Neural cell (in vitro differentiated cells): ENCODE measurements at regions not wholly inside any gene's neighbourhood (a gene's known extent, or its start where the extent isn't known, plus 50 kb on each side); places are given as distances from the start of the nearest gene placed in this dataset.

Experiments
- H2AFZ ChIP-seq: fragments of 200-600, 300-800 bp; sonication (generic), shearing (Covaris generic); 2 replicates; pipeline ENCODE4 v1.6.0; 2014; ENCODE audit warnings: low read depth, mild to moderate bottlenecking, antibody characterized with exemption, low read length, moderate library complexity
- H3F3A ChIP-seq: fragments of 200-600 bp; shearing (Covaris generic); 2 replicates; pipeline ENCODE4 v1.6.1; 2016; ENCODE audit warnings: mild to moderate bottlenecking, moderate library complexity, mixed read lengths, antibody characterized with exemption, low read length; ENCODE audit not compliant: insufficient read depth, poor library complexity, severe bottlenecking
- H3K27ac ChIP-seq: fragments of 200-600, 300-800 bp; sonication (generic), shearing (Covaris generic); 2 replicates; pipeline ENCODE4 v1.5.1; 2014; ENCODE audit warnings: mild to moderate bottlenecking, low read length, moderate library complexity
- H3K27me3 ChIP-seq: fragments of 300-800, 200-600 bp; sonication (generic), shearing (Covaris generic); 2 replicates; pipeline ENCODE4 v1.6.0; 2014; ENCODE audit warnings: mild to moderate bottlenecking, low read depth, low read length, moderate library complexity; ENCODE audit not compliant: insufficient read depth
- H3K36me3 ChIP-seq: fragments of 300-800, 200-600 bp; sonication (generic), shearing (Covaris generic); 2 replicates; pipeline ENCODE4 v1.5.1; 2014; ENCODE audit warnings: mild to moderate bottlenecking, antibody characterized with exemption, low read length, moderate library complexity; ENCODE audit not compliant: insufficient read depth
- H3K4me2 ChIP-seq: fragments of 300-800, 200-600 bp; sonication (generic), shearing (Covaris generic); 2 replicates; pipeline ENCODE4 v1.6.0; 2014; ENCODE audit warnings: mild to moderate bottlenecking, low read length
- H3K4me3 ChIP-seq: fragments of 300-800, 200-600 bp; sonication (generic), shearing (Covaris generic); 2 replicates; pipeline ENCODE4 v1.5.1; 2014; ENCODE audit warnings: mild to moderate bottlenecking, low read length, moderate library complexity
- H3K79me2 ChIP-seq: fragments of 200-600 bp; shearing (Covaris generic); replicated peaks from 2 replicates; pipeline ENCODE4 v1.6.0; 2014; ENCODE audit warnings: mild to moderate bottlenecking, low read length, moderate library complexity; ENCODE audit not compliant: insufficient read depth
- H3K9ac ChIP-seq: fragments of 300-800, 200-600 bp; sonication (generic), shearing (Covaris generic); 2 replicates; pipeline ENCODE4 v1.6.1; 2016; ENCODE audit warnings: mild to moderate bottlenecking, low read length, mixed read lengths
- H3K9me2 ChIP-seq: fragments of 200-600 bp; shearing (Covaris generic); 2 replicates; pipeline ENCODE4 v1.6.1; 2016; ENCODE audit warnings: mild to moderate bottlenecking, low read length, mixed read lengths; ENCODE audit not compliant: insufficient read depth
- H3K9me3 ChIP-seq: fragments of 200-600, 300-800 bp; sonication (generic), shearing (Covaris generic); 2 replicates; pipeline ENCODE4 v1.6.1; 2016; ENCODE audit warnings: mild to moderate bottlenecking, mixed run types, low read length, moderate library complexity, mixed read lengths
- H4K20me1 ChIP-seq: fragments of 200-600 bp; shearing (Covaris generic); 2 replicates; pipeline ENCODE4 v1.6.1; 2016; ENCODE audit warnings: mild to moderate bottlenecking, mixed run types; ENCODE audit not compliant: insufficient read depth
- EP300 ChIP-seq: fragments of 450-650 bp; conservative IDR thresholded peaks from 2 replicates; pipeline ENCODE4 v1.6.1; 2014; ENCODE audit warnings: antibody characterized with exemption, mild to moderate bottlenecking, moderate library complexity; ENCODE audit not compliant: poor library complexity, severe bottlenecking
- EZH2 ChIP-seq: fragments of 200-600, 300-800 bp; shearing (Covaris generic), sonication (generic); IDR thresholded peaks from 2 replicates; pipeline ENCODE4 v1.6.1; 2014; ENCODE audit warnings: antibody characterized with exemption, low read length, borderline replicate concordance, mild to moderate bottlenecking; ENCODE audit not compliant: insufficient read depth, poor library complexity, severe bottlenecking
- MXI1 ChIP-seq: fragments of 450-650 bp; conservative IDR thresholded peaks from 2 replicates; pipeline ENCODE4 v1.6.1; 2014; ENCODE audit warnings: antibody characterized with exemption, mild to moderate bottlenecking; ENCODE audit not compliant: poor library complexity, severe bottlenecking
- POLR2AphosphoS5 ChIP-seq: IDR thresholded peaks from 2 replicates; pipeline ENCODE4 v1.6.1; 2012
- RAD21 ChIP-seq: fragments of 450-650 bp; conservative IDR thresholded peaks from 2 replicates; pipeline ENCODE4 v1.6.1; 2014; ENCODE audit warnings: antibody characterized with exemption, mild to moderate bottlenecking, moderate library complexity
- SMC3 ChIP-seq: fragments of 450-650 bp; conservative IDR thresholded peaks from 2 replicates; pipeline ENCODE4 v1.6.1; 2014; ENCODE audit warnings: antibody characterized with exemption, mild to moderate bottlenecking, moderate library complexity; ENCODE audit not compliant: poor library complexity
- TAF1 ChIP-seq: IDR thresholded peaks from 2 replicates; pipeline ENCODE4 v1.6.1; 2012; ENCODE audit warnings: low read depth
- TF ChIP-seq, protein P1 (sequence below): IDR thresholded peaks from 2 replicates; pipeline ENCODE4 v1.6.1; 2012; ENCODE audit warnings: borderline replicate concordance
- TF ChIP-seq, protein P2 (sequence below): fragments of 450-650 bp; IDR thresholded peaks from 2 replicates; pipeline ENCODE4 v1.5.1; 2014; ENCODE audit warnings: antibody characterized with exemption, mild to moderate bottlenecking, moderate library complexity; ENCODE audit not compliant: poor library complexity, severe bottlenecking

DNA sequence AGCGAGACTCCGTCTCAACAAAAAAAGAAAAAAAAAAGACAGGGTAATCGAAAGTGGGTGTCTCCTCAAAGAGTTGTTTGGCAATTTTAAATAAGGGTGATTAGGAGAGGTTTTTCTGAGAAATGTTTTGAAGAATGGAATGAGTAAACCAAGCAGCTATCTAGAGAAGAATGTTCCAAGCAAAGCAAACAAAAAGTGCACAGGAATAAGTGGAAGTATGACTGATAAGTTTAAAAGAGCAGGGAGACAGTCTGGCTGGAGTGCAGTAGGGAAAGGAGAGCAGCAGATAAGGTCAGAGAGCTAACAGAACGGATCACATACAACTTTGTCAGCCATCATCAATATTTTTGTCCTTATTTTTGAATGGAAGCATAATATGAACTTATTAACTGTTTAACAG is 853.5 kb downstream of the TUSC7 start:
- TF ChIP-seq, protein P1, sequence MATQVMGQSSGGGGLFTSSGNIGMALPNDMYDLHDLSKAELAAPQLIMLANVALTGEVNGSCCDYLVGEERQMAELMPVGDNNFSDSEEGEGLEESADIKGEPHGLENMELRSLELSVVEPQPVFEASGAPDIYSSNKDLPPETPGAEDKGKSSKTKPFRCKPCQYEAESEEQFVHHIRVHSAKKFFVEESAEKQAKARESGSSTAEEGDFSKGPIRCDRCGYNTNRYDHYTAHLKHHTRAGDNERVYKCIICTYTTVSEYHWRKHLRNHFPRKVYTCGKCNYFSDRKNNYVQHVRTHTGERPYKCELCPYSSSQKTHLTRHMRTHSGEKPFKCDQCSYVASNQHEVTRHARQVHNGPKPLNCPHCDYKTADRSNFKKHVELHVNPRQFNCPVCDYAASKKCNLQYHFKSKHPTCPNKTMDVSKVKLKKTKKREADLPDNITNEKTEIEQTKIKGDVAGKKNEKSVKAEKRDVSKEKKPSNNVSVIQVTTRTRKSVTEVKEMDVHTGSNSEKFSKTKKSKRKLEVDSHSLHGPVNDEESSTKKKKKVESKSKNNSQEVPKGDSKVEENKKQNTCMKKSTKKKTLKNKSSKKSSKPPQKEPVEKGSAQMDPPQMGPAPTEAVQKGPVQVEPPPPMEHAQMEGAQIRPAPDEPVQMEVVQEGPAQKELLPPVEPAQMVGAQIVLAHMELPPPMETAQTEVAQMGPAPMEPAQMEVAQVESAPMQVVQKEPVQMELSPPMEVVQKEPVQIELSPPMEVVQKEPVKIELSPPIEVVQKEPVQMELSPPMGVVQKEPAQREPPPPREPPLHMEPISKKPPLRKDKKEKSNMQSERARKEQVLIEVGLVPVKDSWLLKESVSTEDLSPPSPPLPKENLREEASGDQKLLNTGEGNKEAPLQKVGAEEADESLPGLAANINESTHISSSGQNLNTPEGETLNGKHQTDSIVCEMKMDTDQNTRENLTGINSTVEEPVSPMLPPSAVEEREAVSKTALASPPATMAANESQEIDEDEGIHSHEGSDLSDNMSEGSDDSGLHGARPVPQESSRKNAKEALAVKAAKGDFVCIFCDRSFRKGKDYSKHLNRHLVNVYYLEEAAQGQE = no peak
- TF ChIP-seq EP300 (no peak), POLR2AphosphoS5 (no peak), TAF1 (no peak), RAD21 (no peak), MXI1 (no peak), SMC3 (no peak), EZH2 (no peak)
- TF ChIP-seq, protein P2, sequence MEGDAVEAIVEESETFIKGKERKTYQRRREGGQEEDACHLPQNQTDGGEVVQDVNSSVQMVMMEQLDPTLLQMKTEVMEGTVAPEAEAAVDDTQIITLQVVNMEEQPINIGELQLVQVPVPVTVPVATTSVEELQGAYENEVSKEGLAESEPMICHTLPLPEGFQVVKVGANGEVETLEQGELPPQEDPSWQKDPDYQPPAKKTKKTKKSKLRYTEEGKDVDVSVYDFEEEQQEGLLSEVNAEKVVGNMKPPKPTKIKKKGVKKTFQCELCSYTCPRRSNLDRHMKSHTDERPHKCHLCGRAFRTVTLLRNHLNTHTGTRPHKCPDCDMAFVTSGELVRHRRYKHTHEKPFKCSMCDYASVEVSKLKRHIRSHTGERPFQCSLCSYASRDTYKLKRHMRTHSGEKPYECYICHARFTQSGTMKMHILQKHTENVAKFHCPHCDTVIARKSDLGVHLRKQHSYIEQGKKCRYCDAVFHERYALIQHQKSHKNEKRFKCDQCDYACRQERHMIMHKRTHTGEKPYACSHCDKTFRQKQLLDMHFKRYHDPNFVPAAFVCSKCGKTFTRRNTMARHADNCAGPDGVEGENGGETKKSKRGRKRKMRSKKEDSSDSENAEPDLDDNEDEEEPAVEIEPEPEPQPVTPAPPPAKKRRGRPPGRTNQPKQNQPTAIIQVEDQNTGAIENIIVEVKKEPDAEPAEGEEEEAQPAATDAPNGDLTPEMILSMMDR = no peak
- Histone ChIP-seq H3F3A (no peaks in the 10 kb centered on the region), H3K9me2 (no peaks in the 10 kb centered on the region), H3K9me3 (no peaks in the 10 kb centered on the region), H3K4me2 (no peak overlapping the region), H3K4me3 (no peak overlapping the region), H3K27ac (no peak overlapping the region), H4K20me1 (no peaks in the 10 kb centered on the region), H3K27me3 (no peaks in the 10 kb centered on the region), H2AFZ (no peak overlapping the region), H3K79me2 (no peaks in the 10 kb centered on the region), H3K36me3 (no peaks in the 10 kb centered on the region), H3K9ac (no peak overlapping the region)

DNA sequence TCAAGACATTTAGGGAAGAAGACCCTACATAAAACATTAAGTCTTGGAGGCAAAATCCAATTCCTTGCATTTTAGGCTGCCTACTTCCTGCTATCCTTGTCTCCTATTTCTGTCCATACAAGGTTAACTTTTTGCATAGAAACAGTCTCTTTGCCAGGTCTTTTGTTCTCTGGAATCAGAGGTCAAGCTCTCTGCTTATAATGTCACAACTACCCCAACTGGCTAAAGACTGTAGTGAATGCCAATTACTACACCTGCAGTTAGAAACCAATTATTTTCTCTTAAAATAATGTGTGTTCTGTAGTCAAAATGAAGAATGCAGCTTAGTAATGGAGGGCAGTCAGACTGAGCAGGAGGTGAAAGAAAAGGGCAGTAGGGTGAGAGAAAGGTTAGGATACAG is 856.2 kb downstream of the TUSC7 start:
- no peaks in the 10 kb centered on the region for H3F3A ChIP-seq
- H4K20me1 ChIP-seq = no peaks in the 10 kb centered on the region
- no peak overlapping the region for H3K4me2 ChIP-seq
- no peaks in the 10 kb centered on the region for H3K9me3 ChIP-seq
- H3K36me3 ChIP-seq = no peaks in the 10 kb centered on the region
- TF ChIP-seq, protein P2 = no peak
- TF ChIP-seq EZH2 (no peak), SMC3 (no peak), TAF1 (no peak), RAD21 (no peak), MXI1 (no peak), POLR2AphosphoS5 (no peak), EP300 (no peak)
- TF ChIP-seq, protein P1 = no peak
- H3K4me3 ChIP-seq = no peak overlapping the region
- no peak overlapping the region for H2AFZ ChIP-seq
- no peaks in the 10 kb centered on the region for H3K9me2 ChIP-seq
- H3K79me2 ChIP-seq = no peaks in the 10 kb centered on the region
- H3K9ac ChIP-seq = no peak overlapping the region
- no peak overlapping the region for H3K27ac ChIP-seq
- no peaks in the 10 kb centered on the region for H3K27me3 ChIP-seq
